ENCODE measurements at regions not wholly inside any gene's neighbourhood (a gene's known extent, or its start where the extent isn't known, plus 50 kb on each side); places are given as distances from the start of the nearest gene placed in this dataset.

DNA sequence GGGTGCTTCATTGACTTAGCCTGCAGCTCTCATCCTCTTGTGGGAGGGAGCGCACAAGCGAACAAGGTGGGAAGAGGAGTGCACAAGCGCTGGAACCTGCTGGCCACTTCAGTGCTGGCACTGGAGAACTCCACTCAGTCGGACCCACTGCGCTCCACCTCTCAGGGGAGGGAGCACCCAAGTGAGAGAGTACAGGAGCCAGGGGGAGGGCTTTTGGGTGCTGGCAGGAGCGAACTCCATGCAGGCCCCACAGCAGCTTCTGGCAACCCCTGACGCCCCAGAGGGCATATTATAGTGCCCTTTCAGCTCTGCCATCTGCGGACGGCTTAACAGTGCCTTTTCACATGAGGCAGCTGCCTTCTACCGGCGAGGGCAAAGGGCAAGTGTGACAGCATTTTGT lies 774.2 kb upstream of the COX7C start:
- Histone ChIP-seq H4K8ac (ENCODE audit: low read depth, low read length) (no peak overlapping the region), H3K9me3 (replicated peaks in 1 of 2; ENCODE audit: control insufficient read depth in 2 of 2, insufficient read depth in 1 of 2, low read depth in 1 of 2, low read length in 2 of 2) (no peaks in the 10 kb centered on the region), H2BK12ac (ENCODE audit: low read length) (no peak overlapping the region), H3K9ac (ENCODE audit: low read depth, low read length, poor library complexity) (no peak overlapping the region), H2BK120ac (ENCODE audit: low read depth, low read length) (no peak overlapping the region), H2AK5ac (ENCODE audit: low read depth, low read length) (no peak overlapping the region), H3K4me2 (ENCODE audit: insufficient read depth, low read length, poor library complexity, severe bottlenecking) (no peak overlapping the region), H3K4me1 (ENCODE audit: control insufficient read depth in 2 of 2, insufficient read depth in 1 of 2, low read depth in 1 of 2, low read length in 2 of 2) (no peaks in the 10 kb centered on the region), H3K23ac (ENCODE audit: low read depth, low read length, poor library complexity) (no peak overlapping the region), H3K14ac (ENCODE audit: low read length) (no peak overlapping the region), H3K27me3 (ENCODE audit: control insufficient read depth in 3 of 3, insufficient read depth in 3 of 3, low read depth in 1 of 3, low read length in 3 of 3) (no peaks in the 10 kb centered on the region), H3K18ac (ENCODE audit: low read length) (no peak overlapping the region), H4K91ac (ENCODE audit: low read depth, low read length, poor library complexity) (no peak overlapping the region), H3K4ac (ENCODE audit: low read length) (no peak overlapping the region), H2BK15ac (ENCODE audit: low read length) (no peak overlapping the region), H2AFZ (ENCODE audit: low read length) (no peak overlapping the region), H3K79me1 (ENCODE audit: low read depth, low read length) (no peaks in the 10 kb centered on the region), H3K36me3 (replicated peaks in 1 of 2; ENCODE audit: control insufficient read depth in 2 of 2, insufficient read depth in 2 of 2, low read length in 2 of 2) (no peaks in the 10 kb centered on the region), H3K4me3 (ENCODE audit: low read length in 2 of 2) (no peak overlapping the region), H2BK5ac (ENCODE audit: low read length) (no peak overlapping the region), H3K27ac (replicated peaks; ENCODE audit: low read length) (no peak overlapping the region)
- DNase-seq (ENCODE audit: low spot score) = no peak
- no CpG with 5 or more reads among the region's 11 CpGs for WGBS, 2 donors (ENCODE audit: extremely low coverage in 2 of 2, insufficient read length in 2 of 2, insufficient replicate concordance in 1 of 2)

DNA sequence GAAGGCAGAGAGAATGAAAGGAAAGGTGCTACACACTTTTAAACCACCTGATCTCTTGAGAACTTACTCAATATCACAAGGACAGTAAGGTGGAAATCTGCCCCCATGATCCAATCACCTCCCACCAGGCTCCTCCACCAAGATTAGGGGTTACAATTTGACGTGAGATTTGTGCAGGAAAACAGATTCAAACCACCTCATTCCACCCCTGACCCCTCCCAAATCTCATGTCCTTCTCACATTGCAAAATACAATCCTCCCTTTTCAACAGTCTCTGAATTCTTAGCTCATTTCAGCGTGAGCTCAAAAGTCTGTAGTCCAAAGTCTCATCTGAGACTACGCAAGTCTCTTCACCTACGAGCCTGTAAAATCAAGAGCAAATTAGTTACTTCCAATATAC lies 768.3 kb upstream of the COX7C start:
- H2BK5ac ChIP-seq (ENCODE audit: low read length) = no peak overlapping the region
- no peaks in the 10 kb centered on the region for H3K27me3 ChIP-seq (ENCODE audit: control insufficient read depth in 3 of 3, insufficient read depth in 3 of 3, low read depth in 1 of 3, low read length in 3 of 3)
- no peak overlapping the region for H3K27ac ChIP-seq (replicated peaks; ENCODE audit: low read length)
- no peak overlapping the region for H3K23ac ChIP-seq (ENCODE audit: low read depth, low read length, poor library complexity)
- no peaks in the 10 kb centered on the region for H3K4me1 ChIP-seq (ENCODE audit: control insufficient read depth in 2 of 2, insufficient read depth in 1 of 2, low read depth in 1 of 2, low read length in 2 of 2)
- no peak overlapping the region for H3K18ac ChIP-seq (ENCODE audit: low read length)
- H2BK12ac ChIP-seq (ENCODE audit: low read length) = no peak overlapping the region
- H3K36me3 ChIP-seq (replicated peaks in 1 of 2; ENCODE audit: control insufficient read depth in 2 of 2, insufficient read depth in 2 of 2, low read length in 2 of 2) = no peaks in the 10 kb centered on the region
- H2BK120ac ChIP-seq (ENCODE audit: low read depth, low read length) = no peak overlapping the region
- no peak overlapping the region for H3K4ac ChIP-seq (ENCODE audit: low read length)
- H3K4me2 ChIP-seq (ENCODE audit: insufficient read depth, low read length, poor library complexity, severe bottlenecking) = no peak overlapping the region
- no peak for DNase-seq (ENCODE audit: low spot score)
- H3K14ac ChIP-seq (ENCODE audit: low read length) = no peak overlapping the region
- WGBS, 2 donors (ENCODE audit: extremely low coverage in 2 of 2, insufficient read length in 2 of 2, insufficient replicate concordance in 1 of 2) = no CpG with 5 or more reads among the region's 4 CpGs
- H4K91ac ChIP-seq (ENCODE audit: low read depth, low read length, poor library complexity) = no peak overlapping the region
- no peak overlapping the region for H3K4me3 ChIP-seq (ENCODE audit: low read length in 2 of 2)
- no peak overlapping the region for H2BK15ac ChIP-seq (ENCODE audit: low read length)
- no peaks in the 10 kb centered on the region for H3K79me1 ChIP-seq (ENCODE audit: low read depth, low read length)
- H2AFZ ChIP-seq (ENCODE audit: low read length) = no peak overlapping the region
- no peak overlapping the region for H3K9ac ChIP-seq (ENCODE audit: low read depth, low read length, poor library complexity)
- H4K8ac ChIP-seq (ENCODE audit: low read depth, low read length) = no peak overlapping the region
- no peak overlapping the region for H2AK5ac ChIP-seq (ENCODE audit: low read depth, low read length)
- no peaks in the 10 kb centered on the region for H3K9me3 ChIP-seq (replicated peaks in 1 of 2; ENCODE audit: control insufficient read depth in 2 of 2, insufficient read depth in 1 of 2, low read depth in 1 of 2, low read length in 2 of 2)

DNA sequence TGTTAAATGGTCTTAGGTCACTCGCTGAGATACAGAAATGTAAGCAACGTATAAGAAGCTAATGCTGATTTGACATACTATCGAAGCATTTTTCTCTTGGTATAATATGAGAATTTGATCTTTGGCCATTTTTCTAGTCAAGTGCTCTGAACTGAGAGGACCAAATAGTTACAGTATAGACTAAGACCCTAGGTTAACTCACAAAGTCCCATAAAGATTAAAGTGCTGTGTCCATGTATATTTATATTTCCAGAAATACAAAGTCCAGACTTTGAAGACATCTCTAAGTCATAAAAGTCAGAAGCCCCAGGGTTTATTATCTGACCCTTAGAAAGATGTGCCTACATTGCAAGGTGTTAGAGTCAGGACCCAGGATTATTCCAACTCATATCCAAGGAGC lies 752.4 kb upstream of the COX7C start:
- Histone ChIP-seq H2AK5ac (ENCODE audit: low read depth, low read length) (no peak overlapping the region), H2BK5ac (ENCODE audit: low read length) (no peak overlapping the region), H3K9ac (ENCODE audit: low read depth, low read length, poor library complexity) (no peak overlapping the region), H3K79me1 (ENCODE audit: low read depth, low read length) (no peaks in the 10 kb centered on the region), H2BK12ac (ENCODE audit: low read length) (no peak overlapping the region), H3K18ac (ENCODE audit: low read length) (no peak overlapping the region), H3K27ac (replicated peaks; ENCODE audit: low read length) (no peak overlapping the region), H3K27me3 (ENCODE audit: control insufficient read depth in 3 of 3, insufficient read depth in 3 of 3, low read depth in 1 of 3, low read length in 3 of 3) (no peaks in the 10 kb centered on the region), H4K8ac (ENCODE audit: low read depth, low read length) (no peak overlapping the region), H3K4ac (ENCODE audit: low read length) (no peak overlapping the region), H4K91ac (ENCODE audit: low read depth, low read length, poor library complexity) (no peak overlapping the region), H3K23ac (ENCODE audit: low read depth, low read length, poor library complexity) (no peak overlapping the region), H3K4me3 (ENCODE audit: low read length in 2 of 2) (no peak overlapping the region), H3K4me2 (ENCODE audit: insufficient read depth, low read length, poor library complexity, severe bottlenecking) (no peak overlapping the region), H2BK15ac (ENCODE audit: low read length) (no peak overlapping the region), H3K14ac (ENCODE audit: low read length) (no peak overlapping the region), H3K4me1 (ENCODE audit: control insufficient read depth in 2 of 2, insufficient read depth in 1 of 2, low read depth in 1 of 2, low read length in 2 of 2) (no peaks in the 10 kb centered on the region), H3K9me3 (replicated peaks in 1 of 2; ENCODE audit: control insufficient read depth in 2 of 2, insufficient read depth in 1 of 2, low read depth in 1 of 2, low read length in 2 of 2) (no peaks in the 10 kb centered on the region), H2BK120ac (ENCODE audit: low read depth, low read length) (no peak overlapping the region), H3K36me3 (replicated peaks in 1 of 2; ENCODE audit: control insufficient read depth in 2 of 2, insufficient read depth in 2 of 2, low read length in 2 of 2) (no peaks in the 10 kb centered on the region), H2AFZ (ENCODE audit: low read length) (no peak overlapping the region)
- no CpG with 5 or more reads among the region's 3 CpGs for WGBS, 2 donors (ENCODE audit: extremely low coverage in 2 of 2, insufficient read length in 2 of 2, insufficient replicate concordance in 1 of 2)
- DNase-seq (ENCODE audit: low spot score) = no peak

DNA sequence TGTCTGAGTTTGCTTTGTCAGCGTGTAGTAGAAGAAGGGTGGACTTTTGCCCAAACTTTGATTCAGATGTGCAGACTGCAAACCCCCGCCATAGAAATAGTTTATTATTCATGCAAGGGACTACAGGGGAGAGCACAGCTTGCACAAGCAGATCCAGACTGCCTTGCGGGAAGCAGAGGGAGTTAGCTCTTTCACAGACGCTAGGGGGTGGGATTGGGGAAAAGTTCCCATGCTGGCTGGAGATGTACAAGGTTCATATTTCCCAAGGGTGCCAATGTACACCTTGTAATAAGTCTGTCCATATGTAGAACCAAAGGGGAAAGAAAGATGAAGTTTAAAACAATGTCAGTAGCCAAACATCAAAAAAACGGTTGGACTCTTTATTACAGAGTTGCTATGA lies 749.7 kb upstream of the COX7C start:
- Histone ChIP-seq H3K4me1 (ENCODE audit: control insufficient read depth in 2 of 2, insufficient read depth in 1 of 2, low read depth in 1 of 2, low read length in 2 of 2) (no peaks in the 10 kb centered on the region), H3K4ac (ENCODE audit: low read length) (no peak overlapping the region), H2BK120ac (ENCODE audit: low read depth, low read length) (no peak overlapping the region), H4K8ac (ENCODE audit: low read depth, low read length) (no peak overlapping the region), H3K27me3 (ENCODE audit: control insufficient read depth in 3 of 3, insufficient read depth in 3 of 3, low read depth in 1 of 3, low read length in 3 of 3) (no peaks in the 10 kb centered on the region), H2AFZ (ENCODE audit: low read length) (no peak overlapping the region), H2BK12ac (ENCODE audit: low read length) (no peak overlapping the region), H4K91ac (ENCODE audit: low read depth, low read length, poor library complexity) (no peak overlapping the region), H2BK5ac (ENCODE audit: low read length) (no peak overlapping the region), H3K18ac (ENCODE audit: low read length) (no peak overlapping the region), H3K9ac (ENCODE audit: low read depth, low read length, poor library complexity) (no peak overlapping the region), H3K14ac (ENCODE audit: low read length) (no peak overlapping the region), H3K27ac (replicated peaks; ENCODE audit: low read length) (no peak overlapping the region), H2AK5ac (ENCODE audit: low read depth, low read length) (no peak overlapping the region), H3K4me3 (ENCODE audit: low read length in 2 of 2) (no peak overlapping the region), H3K9me3 (replicated peaks in 1 of 2; ENCODE audit: control insufficient read depth in 2 of 2, insufficient read depth in 1 of 2, low read depth in 1 of 2, low read length in 2 of 2) (no peaks in the 10 kb centered on the region), H2BK15ac (ENCODE audit: low read length) (no peak overlapping the region), H3K4me2 (ENCODE audit: insufficient read depth, low read length, poor library complexity, severe bottlenecking) (no peak overlapping the region), H3K23ac (ENCODE audit: low read depth, low read length, poor library complexity) (no peak overlapping the region), H3K79me1 (ENCODE audit: low read depth, low read length) (no peaks in the 10 kb centered on the region), H3K36me3 (replicated peaks in 1 of 2; ENCODE audit: control insufficient read depth in 2 of 2, insufficient read depth in 2 of 2, low read length in 2 of 2) (no peaks in the 10 kb centered on the region)
- DNase-seq (ENCODE audit: low spot score) = no peak
- WGBS, 2 donors (ENCODE audit: extremely low coverage in 2 of 2, insufficient read length in 2 of 2, insufficient replicate concordance in 1 of 2) = no CpG with 5 or more reads among the region's 5 CpGs

Measured in neuronal stem cell (in vitro differentiated cells).